ENCODE measurements at regions not wholly inside any gene's neighbourhood (a gene's known extent, or its start where the extent isn't known, plus 50 kb on each side); places are given as distances from the start of the nearest gene placed in this dataset.

DNA sequence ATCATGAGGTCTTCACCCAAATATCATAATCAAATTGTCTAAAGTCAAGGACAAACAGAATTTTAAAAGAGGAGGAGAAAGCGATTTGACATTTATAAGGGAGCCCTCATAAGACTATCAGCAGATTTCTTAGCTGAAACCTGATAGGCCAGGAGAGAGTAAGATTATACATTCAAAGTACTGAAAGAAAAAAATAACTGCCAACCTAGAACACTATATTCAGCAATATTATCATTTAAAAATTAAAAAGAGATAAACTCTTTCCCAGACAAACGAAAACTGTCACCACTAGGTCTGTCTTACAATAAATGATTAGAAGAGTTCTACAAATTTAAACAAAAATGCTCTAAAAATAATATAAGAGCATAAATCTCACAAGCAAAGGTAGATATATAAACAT lies 154.1 kb upstream of the TMEM106B start:
- Mint-ChIP-seq H3K4me1 (ENCODE audit: low read depth) (no peaks in the 10 kb centered on the region), H3K27ac (no peak overlapping the region), H3K4me3 (no peak overlapping the region), H3K36me3 (peaks cover 8% of the 10 kb centered on the region), H3K27me3 (peaks cover 2% of the 10 kb centered on the region), H3K9me3 (peaks cover 13% of the 10 kb centered on the region)
- CTCF ChIA-PET = no interaction called here
- intact Hi-C loops (cut with micrococcal nuclease) = no loop called here
- POLR2A ChIA-PET = no interaction called here
- no peak for DNase-seq

DNA sequence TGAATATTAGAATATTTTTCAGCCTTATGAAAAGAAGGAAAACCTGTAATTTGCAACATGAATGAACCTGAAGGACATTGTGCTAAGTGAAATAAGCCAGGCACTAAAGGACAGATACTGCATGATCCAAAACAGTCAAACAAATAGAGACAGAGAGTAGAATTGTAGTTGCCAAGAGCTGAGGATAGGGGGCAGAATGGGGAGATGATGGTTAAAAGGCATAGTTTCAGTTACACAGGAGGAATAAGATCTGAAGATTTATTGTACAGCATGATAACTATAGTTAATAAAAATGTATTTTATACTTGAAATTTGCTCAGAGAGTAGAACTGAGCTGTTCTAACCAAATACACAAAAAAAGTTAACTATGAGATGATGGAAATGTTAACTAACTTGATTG lies 149.0 kb upstream of the TMEM106B start:
- POLR2A ChIA-PET = no interaction called here
- intact Hi-C loops (cut with micrococcal nuclease) = loop anchor here (5.0 kb wide), 1 partner anchor 635 kb away; no protein-coding TSS in a partner anchor
- H3K27me3 Mint-ChIP-seq = no peaks in the 10 kb centered on the region
- CTCF ChIA-PET = interaction anchor here (0.7 to 1.0 kb wide), 4 partner anchors 11 to 233 kb away, joined by 3 to 4 read pairs (median 4); no protein-coding TSS in a partner anchor
- DNase-seq = no peak
- H3K4me1 Mint-ChIP-seq (ENCODE audit: low read depth) = peaks cover 13% of the 10 kb centered on the region
- H3K27ac Mint-ChIP-seq = no peak overlapping the region
- no peak overlapping the region for H3K4me3 Mint-ChIP-seq
- H3K9me3 Mint-ChIP-seq = peaks cover 5% of the 10 kb centered on the region
- peaks cover 3% of the 10 kb centered on the region for H3K36me3 Mint-ChIP-seq

DNA sequence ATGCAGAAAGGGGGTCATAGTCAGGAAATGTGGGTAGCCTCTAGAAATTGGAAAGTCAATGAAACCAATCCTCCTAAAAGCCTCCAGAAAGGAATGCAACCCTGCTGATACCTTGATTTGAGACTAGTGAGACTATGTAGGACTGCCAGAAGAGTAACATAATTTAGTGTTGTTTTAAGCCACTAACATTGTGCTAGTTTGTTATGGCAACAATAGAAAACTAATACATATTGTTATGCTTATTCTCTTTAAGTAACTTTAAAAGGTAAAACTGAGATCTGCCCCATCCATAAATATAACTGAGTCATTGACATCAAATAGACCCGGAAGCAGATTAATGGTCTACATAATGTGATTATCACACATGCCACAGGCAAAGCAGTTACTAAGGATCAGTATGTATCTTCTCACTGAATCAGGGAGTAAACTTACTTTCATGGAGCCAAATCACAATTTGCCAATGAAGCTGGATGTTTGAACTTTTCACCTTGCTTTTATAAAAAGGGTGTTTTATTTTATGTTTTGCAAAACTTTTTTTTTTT lies 146.4 kb upstream of the TMEM106B start:
- POLR2A ChIA-PET = no interaction called here

DNA sequence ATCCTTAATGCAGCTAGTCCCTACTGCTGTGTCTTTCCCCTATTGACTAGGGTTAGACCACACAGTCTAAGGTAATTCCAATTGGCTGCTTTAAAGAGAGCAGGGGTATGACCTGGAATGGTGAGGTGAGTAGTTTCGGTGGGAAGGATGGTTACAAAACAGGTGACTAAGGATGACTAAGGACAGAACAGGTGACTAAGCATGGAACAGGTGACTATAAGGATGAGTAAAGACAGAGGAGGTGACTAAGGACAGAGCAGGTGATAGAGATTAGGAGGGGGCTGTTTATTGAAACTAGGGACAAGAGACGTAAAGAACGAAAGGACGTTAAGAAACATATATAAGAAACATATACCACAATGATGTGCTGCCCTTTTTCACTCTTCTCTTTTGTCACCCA lies 145.1 kb upstream of the TMEM106B start:
- intact Hi-C loops (cut with micrococcal nuclease) = loop anchor here (1.0 to 2.0 kb wide), 4 partner anchors 145 to 431 kb away; partner anchors contain the start of gene TMEM106B
- no peak for DNase-seq
- Mint-ChIP-seq H3K36me3 (no peaks in the 10 kb centered on the region), H3K27me3 (no peaks in the 10 kb centered on the region), H3K27ac (peak overlapping the region; percentile 36), H3K4me3 (no peak overlapping the region), H3K4me1 (ENCODE audit: low read depth) (peaks cover 14% of the 10 kb centered on the region), H3K9me3 (no peaks in the 10 kb centered on the region)
- ChIA-PET CTCF (interaction anchor here (1.1 to 2.7 kb wide), 3 partner anchors 226 to 424 kb away, joined by 3 to 18 read pairs (median 7); no protein-coding TSS in a partner anchor), POLR2A (no interaction called here)

More for the DNA sequence above, 146.4 kb upstream of the TMEM106B start:
- Mint-ChIP-seq H3K27ac (no peak overlapping the region), H3K4me1 (ENCODE audit: low read depth) (peaks cover 14% of the 10 kb centered on the region), H3K36me3 (no peaks in the 10 kb centered on the region), H3K9me3 (no peaks in the 10 kb centered on the region), H3K27me3 (no peaks in the 10 kb centered on the region), H3K4me3 (no peak overlapping the region)
- intact Hi-C loops (cut with micrococcal nuclease) = loop anchor here (5.0 kb wide), 1 partner anchor 637 kb away; no protein-coding TSS in a partner anchor
- DNase-seq = no peak
- CTCF ChIA-PET = interaction anchor here (1.8 kb wide), 1 partner anchor 258 kb away, joined by 12 read pairs; no protein-coding TSS in a partner anchor

DNA sequence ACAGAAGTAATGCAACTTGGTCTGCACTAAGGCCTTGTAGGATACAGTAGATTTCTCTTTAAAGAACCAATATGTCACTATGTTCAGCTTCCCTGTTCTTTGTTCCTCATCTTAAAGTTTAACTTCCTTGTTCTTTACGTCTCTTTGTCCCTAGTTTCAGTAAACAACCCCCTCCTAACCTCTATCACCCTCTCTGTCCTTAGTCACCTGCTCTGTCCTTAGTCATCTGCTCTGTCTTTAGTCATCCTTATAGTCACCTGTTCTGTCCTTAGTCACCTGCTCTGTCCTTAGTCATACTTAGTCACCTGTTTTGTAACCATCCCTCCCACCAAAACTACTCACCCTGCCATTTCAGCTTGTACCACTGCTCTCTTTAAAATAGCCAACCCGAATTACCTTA lies 144.6 kb upstream of the TMEM106B start:
- no peaks in the 10 kb centered on the region for H3K27me3 Mint-ChIP-seq
- H3K4me3 Mint-ChIP-seq = no peak overlapping the region
- peaks cover 14% of the 10 kb centered on the region for H3K4me1 Mint-ChIP-seq (ENCODE audit: low read depth)
- peak overlapping the region; percentile 36 for H3K27ac Mint-ChIP-seq
- ChIA-PET POLR2A (no interaction called here), CTCF (interaction anchor here (0.8 to 2.7 kb wide), 4 partner anchors 225 to 424 kb away, joined by 3 to 18 read pairs (median 5); no protein-coding TSS in a partner anchor)
- intact Hi-C loops (cut with micrococcal nuclease) = loop anchor here (1.0 to 2.0 kb wide), 4 partner anchors 145 to 430 kb away; partner anchors contain the start of gene TMEM106B
- no peaks in the 10 kb centered on the region for H3K36me3 Mint-ChIP-seq
- no peak for DNase-seq
- H3K9me3 Mint-ChIP-seq = no peaks in the 10 kb centered on the region

DNA sequence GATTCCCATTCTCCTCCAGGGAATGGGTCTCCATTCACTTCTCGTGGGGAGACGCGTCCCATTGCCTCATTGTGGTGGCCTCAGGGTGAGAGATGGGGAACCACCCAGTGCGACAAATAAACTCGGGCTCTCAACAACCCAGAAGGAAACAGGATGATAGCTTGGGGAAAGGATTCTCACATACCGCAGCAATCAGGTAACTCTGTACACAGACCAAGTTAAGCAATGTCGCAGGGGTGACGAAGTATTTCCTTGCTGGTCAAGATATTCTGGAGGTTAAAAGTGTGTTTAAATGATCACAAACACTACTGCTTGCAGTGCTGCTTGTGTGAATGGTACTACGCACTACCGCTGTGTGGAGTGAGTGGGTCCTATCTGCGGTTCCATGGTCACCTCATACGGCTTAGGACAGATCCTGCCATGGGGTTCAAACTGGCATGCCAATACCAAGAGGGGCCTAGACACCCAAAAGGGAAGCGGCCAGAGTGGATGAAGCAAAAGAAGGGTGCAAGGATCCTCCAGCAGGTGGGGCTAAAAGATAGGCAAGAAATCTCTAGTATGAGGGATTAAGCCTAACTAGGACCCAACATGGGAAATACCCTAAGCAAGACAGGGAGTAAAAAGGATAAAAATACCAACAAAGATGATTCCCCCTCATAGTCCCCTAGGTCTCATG lies 143.8 kb upstream of the TMEM106B start:
- Mint-ChIP-seq H3K36me3 (no peaks in the 10 kb centered on the region), H3K4me1 (ENCODE audit: low read depth) (peaks cover 14% of the 10 kb centered on the region), H3K27me3 (no peaks in the 10 kb centered on the region), H3K4me3 (no peak overlapping the region), H3K9me3 (no peaks in the 10 kb centered on the region), H3K27ac (no peak overlapping the region)
- intact Hi-C loops (cut with micrococcal nuclease) = loop anchor here (1.0 to 2.0 kb wide), 5 partner anchors 225 to 430 kb away; no protein-coding TSS in a partner anchor
- CTCF ChIA-PET = interaction anchor here (0.8 to 2.7 kb wide), 5 partner anchors 224 to 423 kb away, joined by 3 to 18 read pairs (median 4); no protein-coding TSS in a partner anchor
- DNase-seq = peak; percentile 62
- POLR2A ChIA-PET = no interaction called here

DNA sequence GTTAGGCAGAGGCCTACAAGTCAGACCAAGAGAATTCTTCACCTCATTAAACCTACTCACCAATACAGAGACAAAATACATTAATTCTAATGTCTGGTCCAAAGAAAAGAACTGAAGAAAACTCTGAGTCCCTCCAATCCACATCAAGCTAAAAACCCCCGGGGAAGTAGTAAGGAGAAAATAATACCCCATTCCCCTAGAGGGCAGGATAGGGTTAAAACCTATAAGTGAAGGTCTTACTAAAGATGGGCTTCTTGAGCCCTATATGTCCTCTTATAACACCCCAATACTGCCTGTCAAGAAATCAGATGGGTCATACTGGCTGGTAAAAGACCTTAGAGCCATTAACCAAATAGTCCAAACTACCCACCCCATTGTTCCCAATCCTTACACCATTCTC lies 141.3 kb upstream of the TMEM106B start:
- H3K4me3 Mint-ChIP-seq = no peak overlapping the region
- no peak overlapping the region for H3K27ac Mint-ChIP-seq
- H3K9me3 Mint-ChIP-seq = peaks cover 3% of the 10 kb centered on the region
- H3K36me3 Mint-ChIP-seq = peaks cover under 1% of the 10 kb centered on the region
- H3K27me3 Mint-ChIP-seq = no peaks in the 10 kb centered on the region
- CTCF ChIA-PET = interaction anchor here (0.8 to 1.8 kb wide), 3 partner anchors 200 to 271 kb away, joined by 3 to 10 read pairs (median 3); no protein-coding TSS in a partner anchor
- no peak for DNase-seq
- intact Hi-C loops (cut with micrococcal nuclease) = no loop called here
- H3K4me1 Mint-ChIP-seq (ENCODE audit: low read depth) = peaks cover 14% of the 10 kb centered on the region
- POLR2A ChIA-PET = no interaction called here

DNA sequence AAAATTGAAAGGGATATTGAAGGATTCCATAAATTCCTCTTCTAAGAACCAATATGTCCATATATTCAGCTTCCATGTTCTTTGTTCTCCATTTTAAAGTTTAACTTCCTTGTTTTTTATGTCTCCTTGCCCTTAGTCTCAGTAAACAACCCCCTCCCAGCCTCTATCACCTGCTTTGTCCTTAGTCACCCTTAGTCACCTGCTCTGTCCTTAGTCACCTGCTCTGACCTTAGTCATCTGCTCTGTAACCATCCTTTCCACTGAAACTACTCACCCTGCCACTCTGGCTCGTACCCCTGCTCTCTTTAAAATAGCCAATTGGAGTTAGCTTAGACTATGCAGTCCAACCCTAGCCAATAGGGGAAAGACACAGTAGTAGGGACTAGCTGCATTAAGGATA lies 136.2 kb upstream of the TMEM106B start:
- ChIA-PET CTCF (no interaction called here), POLR2A (no interaction called here)
- no peak for DNase-seq
- no peak overlapping the region for H3K27ac Mint-ChIP-seq
- H3K36me3 Mint-ChIP-seq = peaks cover 6% of the 10 kb centered on the region
- H3K9me3 Mint-ChIP-seq = peaks cover 20% of the 10 kb centered on the region
- intact Hi-C loops (cut with micrococcal nuclease) = no loop called here
- no peak overlapping the region for H3K4me3 Mint-ChIP-seq
- H3K27me3 Mint-ChIP-seq = no peaks in the 10 kb centered on the region
- H3K4me1 Mint-ChIP-seq (ENCODE audit: low read depth) = no peaks in the 10 kb centered on the region

DNA sequence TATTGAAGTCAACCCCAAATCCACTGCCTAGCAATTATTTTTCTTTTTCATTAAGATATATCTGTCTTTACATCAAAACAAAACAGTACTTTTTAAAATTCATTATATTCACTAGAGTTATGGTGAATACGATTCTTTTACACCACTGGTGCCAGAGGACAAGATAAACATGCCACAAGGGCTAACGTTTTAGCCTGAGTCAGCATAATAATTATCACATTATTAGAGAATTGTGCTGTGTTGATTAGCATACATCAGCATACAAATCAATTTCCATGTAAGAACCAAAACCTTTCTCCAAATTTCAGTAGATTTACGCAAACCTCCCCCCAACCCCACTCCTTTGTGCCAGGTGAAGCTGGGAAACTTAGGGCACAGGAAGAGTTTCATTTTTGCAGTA lies 131.1 kb upstream of the TMEM106B start:
- Mint-ChIP-seq H3K9me3 (peaks cover 14% of the 10 kb centered on the region), H3K27me3 (peaks cover 5% of the 10 kb centered on the region), H3K4me1 (ENCODE audit: low read depth) (no peaks in the 10 kb centered on the region), H3K4me3 (no peak overlapping the region), H3K36me3 (peaks cover 3% of the 10 kb centered on the region), H3K27ac (no peak overlapping the region)
- no peak for DNase-seq
- ChIA-PET POLR2A (no interaction called here), CTCF (no interaction called here)
- intact Hi-C loops (cut with micrococcal nuclease) = no loop called here

DNA sequence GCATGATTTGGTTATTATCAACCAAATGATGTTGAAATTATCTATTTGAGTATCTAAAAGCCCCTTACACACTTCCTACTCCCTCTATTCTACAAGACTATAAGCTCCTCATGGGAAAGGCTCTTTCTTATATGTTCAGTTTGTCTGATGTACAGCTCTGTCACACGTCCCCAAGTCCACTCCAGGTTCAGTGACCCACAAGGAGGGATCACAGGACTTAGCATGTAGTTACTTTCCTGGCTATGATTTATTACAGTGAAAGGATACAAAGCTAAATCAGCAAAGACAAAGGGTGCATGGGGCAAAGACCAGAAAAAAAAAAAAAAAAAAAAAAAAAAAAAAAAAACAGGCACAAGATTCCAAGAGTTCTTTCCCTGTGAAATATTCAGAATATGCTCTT lies 125.6 kb upstream of the TMEM106B start:
- Mint-ChIP-seq H3K27me3 (peaks cover 5% of the 10 kb centered on the region), H3K4me3 (no peak overlapping the region), H3K27ac (no peak overlapping the region), H3K4me1 (ENCODE audit: low read depth) (no peaks in the 10 kb centered on the region), H3K9me3 (peaks cover 7% of the 10 kb centered on the region), H3K36me3 (no peaks in the 10 kb centered on the region)
- DNase-seq = no peak
- POLR2A ChIA-PET = no interaction called here
- intact Hi-C loops (cut with micrococcal nuclease) = no loop called here
- CTCF ChIA-PET = no interaction called here

DNA sequence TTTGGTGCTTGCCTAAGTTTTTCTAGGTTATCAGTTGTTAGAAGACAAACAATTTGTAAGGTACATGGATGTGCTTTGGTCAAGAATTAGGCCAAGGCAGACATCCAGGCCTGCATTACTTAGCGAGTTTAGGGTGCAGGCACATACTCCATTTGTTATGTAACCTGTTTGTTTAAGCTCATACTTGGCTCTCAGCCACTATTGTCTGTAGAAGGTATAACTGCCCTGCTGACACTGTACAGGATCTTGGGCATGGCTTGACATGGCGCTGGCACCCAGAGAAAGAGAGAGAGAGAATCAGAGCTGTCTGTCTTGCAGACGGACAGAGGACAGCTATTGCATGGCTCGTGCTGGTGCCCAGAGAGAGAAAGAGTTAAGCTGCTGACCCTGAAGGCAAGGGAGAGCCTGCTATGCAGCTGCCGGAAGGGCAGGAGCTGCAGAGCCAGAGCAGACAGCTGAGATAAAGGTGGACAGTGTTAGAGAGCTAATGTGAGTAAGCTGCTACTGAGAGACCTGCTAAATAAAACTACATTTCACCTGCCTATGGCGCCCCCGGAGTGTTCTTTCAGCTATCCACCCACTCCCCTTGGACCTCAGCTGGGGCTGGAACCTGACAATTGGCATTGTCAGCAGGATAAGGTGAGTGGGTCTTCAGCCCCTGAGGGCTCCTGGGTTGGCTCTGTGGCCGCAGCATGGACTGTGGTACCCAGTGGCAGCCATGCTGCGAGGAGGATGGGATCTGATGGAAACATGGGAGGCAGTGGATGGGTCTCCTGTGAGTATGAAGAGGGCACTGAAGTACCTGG lies 120.9 kb upstream of the TMEM106B start:
- Mint-ChIP-seq H3K36me3 (no peaks in the 10 kb centered on the region), H3K27ac (no peak overlapping the region), H3K4me1 (ENCODE audit: low read depth) (no peaks in the 10 kb centered on the region), H3K4me3 (no peak overlapping the region), H3K9me3 (peaks cover 7% of the 10 kb centered on the region), H3K27me3 (no peaks in the 10 kb centered on the region)
- ChIA-PET CTCF (no interaction called here), POLR2A (no interaction called here)
- intact Hi-C loops (cut with micrococcal nuclease) = no loop called here
- DNase-seq = no peak

DNA sequence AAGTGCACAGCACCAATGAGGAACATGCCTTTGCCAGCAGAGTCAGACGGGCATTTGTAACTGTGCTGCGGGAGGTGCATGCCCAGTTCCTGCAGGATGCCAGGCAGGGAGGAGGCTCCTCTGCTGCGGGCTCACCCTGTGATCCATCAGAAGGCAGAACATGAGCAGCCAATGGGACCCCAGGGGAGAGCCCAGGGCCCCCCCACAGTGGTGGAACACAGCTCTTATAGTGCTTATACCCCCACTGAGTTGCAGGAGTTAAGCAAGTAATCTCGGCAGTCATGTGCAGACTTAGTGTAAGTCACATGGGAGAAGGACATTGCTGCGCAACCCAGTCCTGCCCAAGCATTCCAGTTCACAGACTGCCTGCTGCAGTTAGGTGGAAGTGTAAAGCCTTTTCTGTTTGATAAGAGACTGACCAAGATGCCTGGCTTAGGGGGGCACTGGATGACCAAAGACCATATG lies 120.3 kb upstream of the TMEM106B start:
- Mint-ChIP-seq H3K27ac (no peak overlapping the region), H3K9me3 (peaks cover 7% of the 10 kb centered on the region), H3K36me3 (no peaks in the 10 kb centered on the region), H3K27me3 (no peaks in the 10 kb centered on the region), H3K4me1 (ENCODE audit: low read depth) (no peaks in the 10 kb centered on the region), H3K4me3 (no peak overlapping the region)
- no peak for DNase-seq
- intact Hi-C loops (cut with micrococcal nuclease) = no loop called here
- ChIA-PET POLR2A (no interaction called here), CTCF (no interaction called here)
